ENCODE measurements at regions not wholly inside any gene's neighbourhood (a gene's known extent, or its start where the extent isn't known, plus 50 kb on each side); places are given as distances from the start of the nearest gene placed in this dataset.

DNA sequence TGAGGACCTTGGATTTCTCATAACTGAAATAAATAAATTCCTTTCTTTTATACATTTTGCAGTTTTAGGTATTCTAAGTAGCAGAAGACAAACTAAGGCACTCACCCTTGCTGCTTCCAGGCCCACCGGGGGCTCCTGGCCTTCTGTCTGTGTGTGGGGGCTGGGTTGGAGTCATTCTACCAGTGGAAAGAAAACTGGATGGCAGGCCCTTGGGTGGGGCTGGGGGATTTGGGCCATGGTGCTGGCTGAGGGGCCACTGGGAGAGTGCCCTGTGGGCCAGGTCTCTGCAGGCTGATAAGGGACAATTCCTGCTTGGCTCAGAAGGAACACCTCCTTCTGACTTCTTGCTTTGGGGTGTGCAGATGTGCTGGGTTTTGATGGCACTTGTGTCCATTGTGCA lies 54.0 kb upstream of the CSF3R start:
- TF ChIP-seq EZH2 (IDR thresholded peaks at IDR 0.05), result no peak
- TF ChIP-seq POLR2AphosphoS5 (IDR thresholded peaks at IDR 0.05; ENCODE audit: borderline replicate concordance, low read depth, low read length), result no peak
- TF ChIP-seq FOXP2 (optimal IDR thresholded peaks at IDR 0.05; ENCODE audit: control extremely low read depth, extremely low read length, insufficient read depth), result no peak
